H1 (cell line): ENCODE measurements at regions not wholly inside any gene's neighbourhood (a gene's known extent, or its start where the extent isn't known, plus 50 kb on each side); places are given as distances from the start of the nearest gene placed in this dataset.

Source experiments
- CTCF ChIA-PET: fragments of 300-600 bp; sonication (Branson Sonifier 250); formaldehyde crosslinking; loops from one replicate; lab custom pipeline; 2021; ENCODE audit not compliant: partially characterized antibody; lab: Charles Lee
- POLR2A ChIA-PET: fragments of 300-600 bp; sonication (Branson Sonifier 250); formaldehyde crosslinking; loops from one replicate; lab custom pipeline; 2021; ENCODE audit warnings: inconsistent platforms; ENCODE audit not compliant: partially characterized antibody; lab: Charles Lee
- DNase-seq, 2 experiments: peaks; one replicate each; pipeline versions ENCODE4 v3.0.0 to v3.0.0-alpha.2; 2010 to 2022; ENCODE audit warnings: low spot score in 2 of 2, low read depth in 1 of 2, mixed read lengths in 1 of 2
- FAIRE-seq: peaks from 2 replicates; lab custom pipeline; 2011; peaks lifted over from hg19 to GRCh38; lab: Jason Lieb, UNC
- H2AFZ ChIP-seq: 2 replicates; pipeline ENCODE4 v1.8.1; 2012; ENCODE audit warnings: low read length, inconsistent platforms
- H2AK5ac ChIP-seq: 2 replicates; pipeline ENCODE4 v1.6.1; 2013; ENCODE audit warnings: low read depth, low read length
- H2BK120ac ChIP-seq: replicated peaks from 2 replicates; pipeline ENCODE3; 2013; ENCODE audit warnings: low read depth, low read length, inconsistent platforms
- H2BK12ac ChIP-seq: 2 replicates; pipeline ENCODE4 v1.6.1; 2013; ENCODE audit warnings: low read depth, low read length
- H2BK15ac ChIP-seq: 2 replicates; pipeline ENCODE4 v1.6.1; 2013; ENCODE audit warnings: low read length
- H2BK20ac ChIP-seq: 2 replicates; pipeline ENCODE4 v1.6.1; 2013; ENCODE audit warnings: low read length
- H2BK5ac ChIP-seq: 2 replicates; pipeline ENCODE4 v1.6.1; 2013; ENCODE audit warnings: low read depth, low read length
- H3K14ac ChIP-seq: 2 replicates; pipeline ENCODE4 v1.6.1; 2013; ENCODE audit warnings: inconsistent platforms; ENCODE audit not compliant: insufficient read length
- H3K18ac ChIP-seq: 2 replicates; pipeline ENCODE4 v1.6.1; 2013; ENCODE audit warnings: low read length; ENCODE audit errors: extremely low read depth
- H3K23ac ChIP-seq: 2 replicates; pipeline ENCODE4 v1.6.1; 2013; ENCODE audit warnings: inconsistent platforms; ENCODE audit not compliant: insufficient read length
- H3K23me2 ChIP-seq: 2 replicates; pipeline ENCODE4 v1.6.1; 2013; ENCODE audit warnings: low read depth, low read length
- H3K27ac ChIP-seq: 2 replicates; pipeline ENCODE4 v1.6.1; 2011; ENCODE audit warnings: low read depth, low read length, inconsistent platforms
- H3K27me3 ChIP-seq, 4 experiments: replicated peaks in 1 of 4; 1 replicate in 1 of 4; 2 replicates in 3 of 4; pipeline versions ENCODE4 v1.6.1 to v1.8.1; 2011 to 2013; ENCODE audit warnings: low read length in 3 of 4, mild to moderate bottlenecking in 3 of 4, inconsistent platforms in 2 of 4, mixed read lengths in 2 of 4, moderate library complexity in 1 of 4; ENCODE audit not compliant: control insufficient read depth in 3 of 4, insufficient read depth in 3 of 4; ENCODE audit errors: extremely low read depth in 1 of 4
- H3K36me3 ChIP-seq, 4 experiments: 2 replicates each; pipeline versions ENCODE4 v1.6.1 to v1.8.1; 2011 to 2013; ENCODE audit warnings: mild to moderate bottlenecking in 4 of 4, low read length in 3 of 4, moderate library complexity in 2 of 4, control low read depth in 1 of 4, inconsistent platforms in 1 of 4; ENCODE audit not compliant: insufficient read depth in 4 of 4, control insufficient read depth in 2 of 4
- H3K4ac ChIP-seq: replicated peaks from 2 replicates; pipeline ENCODE3; 2013; ENCODE audit warnings: low read length, low read depth, mixed read lengths, inconsistent platforms; ENCODE audit not compliant: insufficient read length
- H3K4me1 ChIP-seq, 4 experiments: replicated peaks in 1 of 4; 1 replicate in 1 of 4; 2 replicates in 3 of 4; pipeline versions ENCODE4 v1.6.1 to v1.8.1; 2011 to 2013; ENCODE audit warnings: low read length in 3 of 4, inconsistent platforms in 2 of 4, mixed read lengths in 1 of 4; ENCODE audit not compliant: insufficient read depth in 4 of 4, control insufficient read depth in 3 of 4
- H3K4me2 ChIP-seq, 2 experiments: 2 replicates each; pipeline versions ENCODE4 v1.6.1 to v1.8.1; 2011 to 2013; ENCODE audit warnings: low read depth in 2 of 2, low read length in 2 of 2, control low read depth in 1 of 2, inconsistent platforms in 1 of 2, mild to moderate bottlenecking in 1 of 2; ENCODE audit not compliant: insufficient read depth in 1 of 2
- H3K4me3 ChIP-seq, 4 experiments: fragments of 200-600, 300-600 bp in 1 of 4; sonication (generic), shearing (Covaris generic), sonication (Bioruptor Twin) in 1 of 4; 2 replicates each; pipeline versions ENCODE4 v1.5.1 to v1.8.1; 2011 to 2016; ENCODE audit warnings: low read length in 4 of 4, low read depth in 3 of 4, control low read depth in 2 of 4, inconsistent platforms in 2 of 4, mild to moderate bottlenecking in 2 of 4, mixed read lengths in 1 of 4, moderate library complexity in 1 of 4; ENCODE audit not compliant: insufficient read depth in 2 of 4; ENCODE audit errors: extremely low read depth in 1 of 4
- H3K56ac ChIP-seq: replicated peaks from 2 replicates; pipeline ENCODE3; 2013; ENCODE audit warnings: low read depth, mild to moderate bottlenecking, mixed read lengths, low read length, inconsistent platforms; ENCODE audit not compliant: insufficient read length
- H3K79me1 ChIP-seq: 2 replicates; pipeline ENCODE4 v1.6.1; 2013; ENCODE audit warnings: low read depth, low read length, control low read depth
- H3K79me2 ChIP-seq, 2 experiments: 2 replicates each; pipeline versions ENCODE4 v1.6.1 to v1.8.1; 2012 to 2013; ENCODE audit warnings: low read length in 2 of 2, mild to moderate bottlenecking in 2 of 2, inconsistent platforms in 1 of 2; ENCODE audit not compliant: insufficient read depth in 2 of 2, control insufficient read depth in 1 of 2
- H3K9ac ChIP-seq, 4 experiments: replicated peaks in 1 of 4; 1 replicate in 1 of 4; 2 replicates in 3 of 4; pipeline versions ENCODE4 v1.6.1 to v1.8.1; 2011 to 2013; ENCODE audit warnings: low read depth in 3 of 4, low read length in 3 of 4, control low read depth in 2 of 4, mild to moderate bottlenecking in 2 of 4, moderate library complexity in 2 of 4, inconsistent platforms in 1 of 4; ENCODE audit errors: extremely low read depth in 1 of 4
- H3K9me3 ChIP-seq, 2 experiments: 2 replicates each; pipeline versions ENCODE4 v1.6.1 to v1.8.1; 2012 to 2013; ENCODE audit warnings: mild to moderate bottlenecking in 2 of 2, moderate library complexity in 2 of 2, control low read depth in 1 of 2, inconsistent platforms in 1 of 2, low read depth in 1 of 2, low read length in 1 of 2, mixed read lengths in 1 of 2; ENCODE audit not compliant: insufficient read depth in 2 of 2
- H4K20me1 ChIP-seq, 2 experiments: replicated peaks in 1 of 2; 2 replicates each; pipeline versions ENCODE3 to v1.8.1; 2011 to 2013; ENCODE audit warnings: inconsistent platforms in 2 of 2, low read length in 2 of 2, mild to moderate bottlenecking in 1 of 2; ENCODE audit not compliant: insufficient read depth in 2 of 2, control insufficient read depth in 1 of 2
- H4K5ac ChIP-seq: 2 replicates; pipeline ENCODE4 v1.6.1; 2013; ENCODE audit warnings: low read length, low read depth, mixed read lengths, inconsistent platforms; ENCODE audit not compliant: insufficient read length
- H4K8ac ChIP-seq: 2 replicates; pipeline ENCODE4 v1.8.0; 2013; ENCODE audit warnings: mild to moderate bottlenecking, moderate library complexity, low read length, inconsistent platforms; ENCODE audit not compliant: insufficient read depth; ENCODE audit errors: extremely low read depth
- H4K91ac ChIP-seq: replicated peaks from 2 replicates; pipeline ENCODE3; 2013; ENCODE audit warnings: low read length, mixed read lengths, inconsistent platforms; ENCODE audit not compliant: insufficient read length
- BACH1 ChIP-seq: IDR thresholded peaks from 2 replicates; pipeline ENCODE4 v1.6.1; 2012; ENCODE audit warnings: low read length, improper control_type of control experiment
- ZNF274 ChIP-seq: IDR thresholded peaks from 2 replicates; pipeline ENCODE4 v1.7.0; 2012; ENCODE audit warnings: low read length, borderline replicate concordance; ENCODE audit errors: extremely low read depth
- WGBS, 2 experiments: shearing (Covaris generic) in 1 of 2; methylation state at CpG; one replicate each; pipeline versions ENCODE4 v1.1.6 to v1.1.7; 2013 to 2015; ENCODE audit warnings: low lambda C conversion rate in 2 of 2, mixed read lengths in 2 of 2, inconsistent platforms in 1 of 2, low coverage in 1 of 2, missing lambda C conversion rate in 1 of 2; ENCODE audit not compliant: insufficient replicate concordance in 2 of 2, insufficient coverage in 1 of 2, insufficient read length in 1 of 2; ENCODE audit errors: extremely low coverage in 1 of 2, missing lambda C conversion rate in 1 of 2; 5-methylcytosine and 5-hydroxymethylcytosine counted together

DNA sequence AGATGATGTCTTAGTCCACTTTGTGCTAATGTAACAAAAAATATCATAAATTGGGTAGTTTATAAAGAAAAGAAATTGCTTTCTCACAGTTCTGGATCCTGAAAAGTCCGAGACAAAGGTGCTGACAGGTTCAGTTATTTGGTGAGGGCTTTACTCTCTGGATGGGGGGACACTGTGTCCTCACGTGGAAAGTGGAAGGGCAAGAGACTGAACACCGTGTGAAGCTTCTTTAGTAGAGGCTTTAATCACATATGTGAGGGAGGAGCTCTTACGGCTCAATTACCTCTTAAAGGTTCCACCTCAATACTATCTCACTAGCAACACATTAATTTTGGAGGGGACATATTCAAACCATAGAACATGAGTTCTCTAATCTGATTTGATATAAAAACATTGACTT is 204.3 kb downstream of the FSIP2 start:
- Histone ChIP-seq H3K23me2 (no peaks in the 10 kb centered on the region), H3K9me3 (peaks cover 0 to 3% of the 10 kb centered on the region in 2 experiments; a peak in 1 of 4 replicates), H2BK12ac (no peak overlapping the region), H2BK15ac (no peak overlapping the region), H2BK20ac (no peak overlapping the region), H2AK5ac (no peak overlapping the region), H3K18ac (no peak overlapping the region), H3K79me2 (no peaks in the 10 kb centered on the region), H3K36me3 (no peaks in the 10 kb centered on the region), H3K23ac (no peak overlapping the region), H2BK120ac (no peak overlapping the region), H3K14ac (no peak overlapping the region), H4K8ac (no peak overlapping the region), H4K5ac (no peak overlapping the region), H3K9ac (no peak overlapping the region), H3K4me2 (no peak overlapping the region), H2AFZ (no peak overlapping the region), H3K56ac (no peak overlapping the region), H3K27ac (no peak overlapping the region), H3K4me3 (no peak overlapping the region), H4K91ac (no peak overlapping the region), H3K4me1 (no peaks in the 10 kb centered on the region), H3K79me1 (no peaks in the 10 kb centered on the region), H2BK5ac (no peak overlapping the region), H3K4ac (no peak overlapping the region), H3K27me3 (no peaks in the 10 kb centered on the region), H4K20me1 (no peaks in the 10 kb centered on the region)
- ChIA-PET CTCF (no interaction called here), POLR2A (no interaction called here)
- TF ChIP-seq ZNF274, result peak; percentile 62; the same call in 1 of the 2 replicates
- TF ChIP-seq BACH1, result no peak
- WGBS, 2 experiments, result 88% methylated on average over 4 of the region's 4 CpGs; no CpG with 5 or more reads in 1 of the 2 experiments
- DNase-seq (no peak), FAIRE-seq (no peak)
